HepG2 (cell line): ENCODE measurements at regions not wholly inside any gene's neighbourhood (a gene's known extent, or its start where the extent isn't known, plus 50 kb on each side); places are given as distances from the start of the nearest gene placed in this dataset.

Experiments used
- EP300 ChIP-seq, 3 experiments: sonication (generic) in 1 of 3; formaldehyde crosslinking in 1 of 3; IDR thresholded peaks; 2 replicates each; pipeline versions ENCODE4 v1.5.1 to v1.6.1; 2011 to 2020; ENCODE audit warnings: low read depth in 2 of 3, low read length in 2 of 3, borderline replicate concordance in 1 of 3, improper control_type of control experiment in 1 of 3, mild to moderate bottlenecking in 1 of 3, missing genetic modification reagents in 1 of 3, moderate library complexity in 1 of 3
- GATAD1 ChIP-seq: IDR thresholded peaks from 2 replicates; pipeline ENCODE4 v1.6.1; 2016; ENCODE audit warnings: missing genetic modification reagents, missing compliant biosample characterization
- MEIS1 ChIP-seq: sonication (generic); formaldehyde crosslinking; IDR thresholded peaks from 2 replicates; pipeline ENCODE4 v1.9.0; 2021; ENCODE audit warnings: mild to moderate bottlenecking, missing genetic modification reagents, moderate library complexity, borderline replicate concordance
- MIER2 ChIP-seq: IDR thresholded peaks from 2 replicates; pipeline ENCODE4 v1.6.1; 2016; ENCODE audit warnings: missing biosample characterization, missing genetic modification reagents
- PCBP2 ChIP-seq: fragments of 200-400 bp; formaldehyde crosslinking; optimal IDR thresholded peaks from 2 replicates; pipeline ENCODE3; 2018; ENCODE audit warnings: low read length, low read depth; ENCODE audit not compliant: poor library complexity, severe bottlenecking
- SYNCRIP ChIP-seq: fragments of 200-400 bp; formaldehyde crosslinking; IDR thresholded peaks from 2 replicates; pipeline ENCODE4 v1.6.1; 2018; ENCODE audit warnings: mild to moderate bottlenecking, low read depth, low read length; ENCODE audit not compliant: insufficient read depth
- TCF12 ChIP-seq, 2 experiments: fragments of 450-650 bp in 1 of 2; sonication (generic) in 1 of 2; formaldehyde crosslinking in 1 of 2; IDR thresholded peaks; 2 replicates each; pipeline versions ENCODE4 v1.6.1 to v1.8.0; 2017 to 2022; ENCODE audit warnings: antibody characterized with exemption in 1 of 2, mild to moderate bottlenecking in 1 of 2, missing genetic modification reagents in 1 of 2, moderate library complexity in 1 of 2
- YEATS2 ChIP-seq: sonication (generic); formaldehyde crosslinking; IDR thresholded peaks from 2 replicates; pipeline ENCODE4 v1.4.0; 2020; ENCODE audit warnings: missing genetic modification reagents, borderline replicate concordance
- ZNF282 ChIP-seq: fragments of 450-650 bp; IDR thresholded peaks from 2 replicates; pipeline ENCODE4 v1.6.1; 2018; ENCODE audit not compliant: partially characterized antibody
- ZNF614 ChIP-seq: IDR thresholded peaks from 2 replicates; pipeline ENCODE4 v1.6.1; 2018; ENCODE audit warnings: missing biosample characterization, missing genetic modification reagents, inconsistent platforms, borderline replicate concordance
- TF ChIP-seq, protein P1 (sequence below): sonication (generic); formaldehyde crosslinking; IDR thresholded peaks from 2 replicates; pipeline ENCODE4 v1.8.1; 2023; ENCODE audit warnings: missing genetic modification reagents, inconsistent platforms, borderline replicate concordance

DNA sequence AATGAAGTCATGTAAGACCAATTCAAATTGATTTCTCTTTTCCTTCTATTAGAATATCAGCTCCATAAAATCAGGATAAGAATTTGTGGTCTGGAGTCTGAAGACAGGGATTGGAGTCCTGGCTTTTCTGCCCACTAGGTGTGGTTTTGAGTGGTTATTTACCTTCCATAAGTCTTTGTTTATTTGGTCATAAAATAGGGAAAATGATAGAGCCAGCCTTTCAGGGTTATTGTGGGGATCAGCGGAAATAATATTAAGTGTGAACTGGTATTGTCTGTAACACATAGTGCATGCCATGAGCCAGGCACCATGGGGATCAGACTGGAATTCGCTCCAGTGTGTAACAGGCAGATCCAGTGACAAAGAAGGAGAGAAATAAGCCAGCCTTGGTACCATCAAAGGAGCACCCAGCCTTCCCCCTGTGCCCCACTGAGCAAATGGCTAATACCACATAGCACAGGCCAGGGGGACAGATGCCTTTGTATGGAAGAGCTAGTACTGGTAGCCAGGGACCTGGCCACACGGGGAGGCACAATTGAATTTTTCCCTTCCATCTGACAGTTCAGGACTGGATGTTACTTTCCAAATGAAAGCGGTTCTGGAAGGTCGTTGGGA lies 509.7 kb upstream of the PODXL start (continued):
- TF ChIP-seq TCF12 (IDR thresholded peaks at IDR 0.05) (no peak), TCF12 (CRISPR knock-in tag; IDR thresholded peaks at IDR 0.05) (no peak), PCBP2 (no peak), YEATS2 (CRISPR knock-in tag) (no peak), EP300 (IDR thresholded peaks at IDR 0.05; ENCODE audit: low read depth in 2 of 2, low read length in 2 of 2) (no peak), EP300 (CRISPR knock-in tag; IDR thresholded peaks at IDR 0.05; ENCODE audit: borderline replicate concordance) (no peak), GATAD1 (CRISPR knock-in tag) (no peak), SYNCRIP (no peak), ZNF282 (no peak), MEIS1 (CRISPR knock-in tag) (no peak), MIER2 (CRISPR knock-in tag) (no peak), ZNF614 (CRISPR knock-in tag) (no peak)
- TF ChIP-seq, protein P1, sequence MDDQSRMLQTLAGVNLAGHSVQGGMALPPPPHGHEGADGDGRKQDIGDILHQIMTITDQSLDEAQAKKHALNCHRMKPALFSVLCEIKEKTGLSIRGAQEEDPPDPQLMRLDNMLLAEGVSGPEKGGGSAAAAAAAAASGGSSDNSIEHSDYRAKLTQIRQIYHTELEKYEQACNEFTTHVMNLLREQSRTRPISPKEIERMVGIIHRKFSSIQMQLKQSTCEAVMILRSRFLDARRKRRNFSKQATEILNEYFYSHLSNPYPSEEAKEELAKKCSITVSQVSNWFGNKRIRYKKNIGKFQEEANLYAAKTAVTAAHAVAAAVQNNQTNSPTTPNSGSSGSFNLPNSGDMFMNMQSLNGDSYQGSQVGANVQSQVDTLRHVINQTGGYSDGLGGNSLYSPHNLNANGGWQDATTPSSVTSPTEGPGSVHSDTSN, result no peak
